PC-9 (cell line): ENCODE measurements at regions not wholly inside any gene's neighbourhood (a gene's known extent, or its start where the extent isn't known, plus 50 kb on each side); places are given as distances from the start of the nearest gene placed in this dataset.
"Not testable (repeated sequence)": the region's sequence is repeated elsewhere in the genome, so short reads cannot be mapped to it uniquely, and the experiment has no call there.

Experiments used
- BruUV-seq: library from RNA; stranded (reverse); fragments of 400-500 nt; replicated peaks from 2 replicates; lab custom pipeline; 2021; lab: Mats Ljungman, UMichigan
- CTCF ChIA-PET: fragments of 300-600 bp; sonication (Branson Sonifier 250); formaldehyde crosslinking; loops from one replicate; lab custom pipeline; 2022; ENCODE audit warnings: antibody characterized with exemption; lab: Charles Lee
- POLR2A ChIA-PET: fragments of 300-600 bp; sonication (Branson Sonifier 250); formaldehyde crosslinking; loops from one replicate; lab custom pipeline; 2022; ENCODE audit warnings: antibody characterized with exemption; ENCODE audit not compliant: unreplicated experiment; lab: Charles Lee
- DNase-seq, 2 experiments: peaks; one replicate each; pipeline versions ENCODE4 v3.0.0 to v3.0.0-alpha.2; 2015 to 2022; ENCODE audit warnings: mixed read lengths in 1 of 2
- H2AFZ ChIP-seq: fragments of 200-600 bp; sonication (generic); 2 replicates; pipeline ENCODE4 v1.8.1; 2017; ENCODE audit warnings: antibody characterized with exemption
- H3F3A ChIP-seq: fragments of 200-600 bp; sonication (generic); 2 replicates; pipeline ENCODE4 v1.8.1; 2017; ENCODE audit warnings: antibody characterized with exemption, mild to moderate bottlenecking, low read depth; ENCODE audit not compliant: insufficient read depth
- H3K27ac ChIP-seq: fragments of 200-600 bp; sonication (generic); 2 replicates; pipeline ENCODE4 v1.6.1; 2016; ENCODE audit warnings: mixed run types
- H3K27me3 ChIP-seq: fragments of 200-600 bp; sonication (generic); 2 replicates; pipeline ENCODE4 v1.6.1; 2016; ENCODE audit warnings: low read depth, mixed run types; ENCODE audit not compliant: insufficient read depth
- H3K36me3 ChIP-seq: fragments of 200-600 bp; sonication (generic); 2 replicates; pipeline ENCODE4 v1.6.1; 2016; ENCODE audit warnings: low read depth, mixed run types
- H3K4me1 ChIP-seq: fragments of 200-600 bp; sonication (generic); replicated peaks from 2 replicates; pipeline ENCODE4 v1.6.1; 2016; ENCODE audit warnings: mixed run types; ENCODE audit not compliant: insufficient read depth
- H3K4me2 ChIP-seq: fragments of 200-600 bp; sonication (generic); 2 replicates; pipeline ENCODE4 v1.6.1; 2017; ENCODE audit warnings: mixed run types
- H3K4me3 ChIP-seq: fragments of 200-600 bp; sonication (generic); 2 replicates; pipeline ENCODE4 v1.6.1; 2016; ENCODE audit warnings: mixed run types
- H3K79me2 ChIP-seq: fragments of 200-600 bp; sonication (generic); 2 replicates; pipeline ENCODE4 v1.6.1; 2017; ENCODE audit warnings: low read depth, mixed run types
- H3K9me2 ChIP-seq: fragments of 200-600 bp; sonication (generic); 2 replicates; pipeline ENCODE4 v1.8.1; 2017; ENCODE audit warnings: mild to moderate bottlenecking; ENCODE audit not compliant: insufficient read depth
- H3K9me3 ChIP-seq: fragments of 200-600 bp; sonication (generic); 2 replicates; pipeline ENCODE4 v1.8.1; 2016; ENCODE audit warnings: low read depth; ENCODE audit not compliant: insufficient read depth
- H4K20me1 ChIP-seq: fragments of 200-600 bp; sonication (generic); 2 replicates; pipeline ENCODE4 v1.8.1; 2017; ENCODE audit not compliant: insufficient read depth
- EZH2 ChIP-seq: fragments of 200-600 bp; sonication (generic); IDR thresholded peaks from 2 replicates; pipeline ENCODE4 v1.8.0; 2017; ENCODE audit warnings: antibody characterized with exemption, low read depth
- intact Hi-C: fragments of 100-400 bp; cut with micrococcal nuclease; formaldehyde crosslinking; loops from one replicate; pipeline ENCODE4 v1.10.0; 2022; ENCODE audit not compliant: unreplicated experiment
- TF ChIP-seq, protein P1 (sequence below): fragments of 200-600 bp; sonication (generic); conservative IDR thresholded peaks from 2 replicates; pipeline ENCODE4 v1.6.1; 2017; ENCODE audit warnings: mixed run types, antibody characterized with exemption, mild to moderate bottlenecking, moderate library complexity

DNA sequence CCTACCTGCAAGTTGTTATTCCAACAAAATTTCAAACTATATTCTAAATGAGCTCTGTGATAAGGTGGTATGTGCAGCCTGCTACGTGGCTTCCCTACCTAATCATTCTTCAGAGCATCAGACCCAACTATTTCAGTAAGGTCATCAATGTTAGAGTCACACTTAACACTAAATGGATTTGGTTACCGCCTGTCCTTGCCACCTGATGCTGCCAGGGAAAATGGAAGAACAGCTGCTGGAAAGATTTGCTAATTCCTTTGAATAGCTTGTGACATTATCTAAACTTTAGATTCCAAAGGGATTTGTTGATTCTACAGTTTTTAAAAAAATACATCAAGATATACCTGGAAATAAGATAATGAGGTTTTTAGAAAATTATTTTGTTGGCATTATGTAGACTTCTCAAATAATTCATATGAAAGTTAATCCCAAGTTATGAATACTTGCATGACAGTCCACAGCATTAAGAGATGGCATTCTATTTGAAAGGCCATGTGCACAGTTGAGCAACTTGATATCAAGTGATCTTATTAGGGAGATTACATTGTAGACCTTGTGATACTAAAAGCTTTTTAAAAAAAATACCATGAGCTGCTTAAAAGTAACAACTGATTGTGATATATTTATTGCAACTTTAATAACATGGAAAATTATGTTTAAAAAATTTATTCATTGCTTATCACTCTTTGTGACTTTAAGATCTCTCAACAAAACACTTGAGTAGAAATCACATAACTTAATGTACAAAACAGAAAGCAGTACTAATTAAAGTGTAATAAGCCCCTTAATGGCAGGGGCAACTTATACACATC is 98.3 kb upstream of the UGP2 start:
- Histone ChIP-seq H3K4me3 (no peak overlapping the region), H3K4me1 (no peaks in the 10 kb centered on the region), H3F3A (no peaks in the 10 kb centered on the region), H4K20me1 (no peaks in the 10 kb centered on the region), H3K9me2 (peaks cover 6% of the 10 kb centered on the region; the same call in 1 of the 2 replicates), H3K79me2 (no peaks in the 10 kb centered on the region), H3K9me3 (no peaks in the 10 kb centered on the region), H3K27ac (no peak overlapping the region), H2AFZ (no peak overlapping the region), H3K36me3 (no peaks in the 10 kb centered on the region), H3K27me3 (no peaks in the 10 kb centered on the region), H3K4me2 (no peak overlapping the region)
- no TSS peak for BruUV-seq
- DNase-seq, result no peak
- ChIA-PET CTCF (no interaction called here), POLR2A (no interaction called here)
- TF ChIP-seq, protein P1, sequence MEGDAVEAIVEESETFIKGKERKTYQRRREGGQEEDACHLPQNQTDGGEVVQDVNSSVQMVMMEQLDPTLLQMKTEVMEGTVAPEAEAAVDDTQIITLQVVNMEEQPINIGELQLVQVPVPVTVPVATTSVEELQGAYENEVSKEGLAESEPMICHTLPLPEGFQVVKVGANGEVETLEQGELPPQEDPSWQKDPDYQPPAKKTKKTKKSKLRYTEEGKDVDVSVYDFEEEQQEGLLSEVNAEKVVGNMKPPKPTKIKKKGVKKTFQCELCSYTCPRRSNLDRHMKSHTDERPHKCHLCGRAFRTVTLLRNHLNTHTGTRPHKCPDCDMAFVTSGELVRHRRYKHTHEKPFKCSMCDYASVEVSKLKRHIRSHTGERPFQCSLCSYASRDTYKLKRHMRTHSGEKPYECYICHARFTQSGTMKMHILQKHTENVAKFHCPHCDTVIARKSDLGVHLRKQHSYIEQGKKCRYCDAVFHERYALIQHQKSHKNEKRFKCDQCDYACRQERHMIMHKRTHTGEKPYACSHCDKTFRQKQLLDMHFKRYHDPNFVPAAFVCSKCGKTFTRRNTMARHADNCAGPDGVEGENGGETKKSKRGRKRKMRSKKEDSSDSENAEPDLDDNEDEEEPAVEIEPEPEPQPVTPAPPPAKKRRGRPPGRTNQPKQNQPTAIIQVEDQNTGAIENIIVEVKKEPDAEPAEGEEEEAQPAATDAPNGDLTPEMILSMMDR, result no peak
- TF ChIP-seq EZH2, result no peak
- intact Hi-C loops, result loop anchor here (5.0 kb wide), 1 partner anchor 119 kb away; no protein-coding TSS in a partner anchor

DNA sequence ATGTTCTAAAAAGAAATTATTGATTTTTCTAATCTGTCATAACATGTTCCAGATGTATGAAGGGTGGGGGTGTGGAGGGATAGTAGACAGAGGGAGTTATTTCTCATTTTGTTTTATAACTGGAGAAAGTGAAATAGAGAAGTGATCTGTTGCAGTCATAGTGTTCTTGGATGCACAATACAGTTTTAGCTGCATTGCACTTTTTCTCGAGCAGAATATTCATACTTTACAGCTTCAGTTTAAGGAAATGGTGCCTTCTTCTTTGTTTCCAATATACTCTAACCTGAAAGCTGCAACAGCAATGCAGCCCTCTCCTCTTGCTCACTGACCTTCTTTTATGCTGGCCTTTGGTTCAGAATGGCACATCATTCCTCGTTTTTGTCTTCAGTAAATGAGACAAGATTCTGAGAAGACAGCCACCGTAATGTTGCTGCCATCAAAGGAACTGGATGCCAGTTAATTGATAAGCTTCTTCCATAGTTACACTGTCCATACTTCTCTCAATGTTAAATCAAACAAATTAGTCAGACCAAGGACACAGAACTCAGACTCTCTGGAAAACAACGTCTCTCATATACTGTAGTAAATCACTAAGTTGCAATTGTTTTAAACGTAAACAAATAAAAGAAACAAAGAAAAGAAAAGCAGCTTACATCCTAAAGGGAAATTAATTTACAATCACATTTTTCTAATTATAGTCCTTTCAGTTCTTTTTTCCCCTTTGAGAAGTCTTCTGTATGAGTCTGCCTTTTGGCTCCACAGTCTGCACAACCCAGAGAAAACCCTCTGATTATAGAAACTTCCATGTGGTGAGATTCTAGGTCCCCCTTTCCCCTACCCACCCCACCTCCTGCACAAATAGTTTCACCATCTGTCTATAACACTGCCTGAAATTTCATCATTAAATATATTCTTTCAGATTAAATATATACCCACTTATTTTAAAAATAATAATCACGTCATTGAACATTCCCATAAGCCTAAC is 97.4 kb upstream of the UGP2 start:
- BruUV-seq, result no TSS peak
- DNase-seq, result no peak
- CTCF ChIA-PET, result interaction anchor here (0.5 to 1.0 kb wide), 2 partner anchors 18 to 44 kb away, joined by 3 to 4 read pairs; no protein-coding TSS in a partner anchor
- POLR2A ChIA-PET, result no interaction called here
- Histone ChIP-seq H3K4me3 (no peak overlapping the region), H3K79me2 (no peaks in the 10 kb centered on the region), H3K9me2 (peaks cover 6% of the 10 kb centered on the region; the same call in 1 of the 2 replicates), H3K9me3 (no peaks in the 10 kb centered on the region), H2AFZ (no peak overlapping the region), H4K20me1 (no peaks in the 10 kb centered on the region), H3K4me2 (no peak overlapping the region), H3K36me3 (no peaks in the 10 kb centered on the region), H3K27ac (no peak overlapping the region), H3K27me3 (no peaks in the 10 kb centered on the region), H3K4me1 (no peaks in the 10 kb centered on the region), H3F3A (no peaks in the 10 kb centered on the region)
- intact Hi-C loops, result loop anchor here (5.0 kb wide), 1 partner anchor 118 kb away; no protein-coding TSS in a partner anchor
- TF ChIP-seq EZH2, result no peak
- TF ChIP-seq, protein P1, result no peak

DNA sequence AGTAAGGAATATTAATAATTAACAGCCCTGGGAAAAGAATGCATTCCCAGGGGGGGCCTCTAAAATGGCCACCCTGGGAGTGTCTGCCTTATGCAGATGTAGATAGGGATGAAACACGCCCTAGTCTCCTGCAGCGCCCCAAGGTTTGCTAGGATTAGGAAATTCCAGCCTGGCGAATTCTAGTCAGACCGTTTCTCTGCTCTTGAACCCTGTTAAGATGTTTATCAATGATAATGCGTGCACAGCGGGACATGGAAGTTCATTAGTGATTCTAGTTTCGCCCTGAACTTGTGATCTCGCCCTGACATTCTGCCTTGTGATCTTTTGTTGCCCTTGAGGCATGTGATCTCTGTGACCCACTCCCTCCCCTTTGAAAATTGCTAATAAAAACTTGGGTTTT is 95.1 kb upstream of the UGP2 start:
- H3K27me3 ChIP-seq, H3K36me3 ChIP-seq, POLR2A ChIA-PET, H4K20me1 ChIP-seq, intact Hi-C loops, CTCF ChIA-PET, H3K9me2 ChIP-seq, BruUV-seq, H3K4me3 ChIP-seq, H2AFZ ChIP-seq, H3K4me1 ChIP-seq, H3F3A ChIP-seq, DNase-seq, H3K9me3 ChIP-seq, H3K79me2 ChIP-seq, H3K27ac ChIP-seq, H3K4me2 ChIP-seq: not testable (repeated sequence)
